ENCODE measurements at regions not wholly inside any gene's neighbourhood (a gene's known extent, or its start where the extent isn't known, plus 50 kb on each side); places are given as distances from the start of the nearest gene placed in this dataset.

DNA sequence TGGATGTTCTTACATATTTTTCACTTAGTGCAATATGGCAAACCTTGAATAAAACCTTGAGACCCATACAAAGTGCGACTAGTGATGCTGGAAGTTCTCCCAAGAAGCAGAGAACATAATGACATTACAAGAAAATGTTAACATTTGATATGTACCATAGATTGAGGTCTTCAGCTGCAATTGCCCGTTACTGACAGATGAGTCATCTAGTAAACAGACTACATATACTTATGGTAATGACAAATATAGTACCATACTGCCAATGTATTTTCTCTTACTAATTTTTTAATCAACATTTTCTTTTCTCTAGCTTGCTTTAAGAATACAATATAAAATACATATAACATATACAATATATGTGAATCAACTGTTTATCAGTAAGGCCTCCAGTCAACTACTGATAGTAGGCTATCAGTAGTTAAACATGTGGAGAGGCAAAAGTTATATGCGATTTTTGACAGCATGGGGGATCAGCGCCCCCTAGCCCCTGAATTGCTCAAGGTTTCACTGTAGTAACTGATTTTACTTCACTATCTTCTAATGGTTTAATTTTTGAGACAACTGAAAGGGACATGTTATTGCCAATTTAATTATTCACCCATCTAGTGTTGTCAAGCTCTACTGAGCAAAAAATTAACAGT is 166.7 kb upstream of the ADGRB3 start:
- TF ChIP-seq, protein P1, sequence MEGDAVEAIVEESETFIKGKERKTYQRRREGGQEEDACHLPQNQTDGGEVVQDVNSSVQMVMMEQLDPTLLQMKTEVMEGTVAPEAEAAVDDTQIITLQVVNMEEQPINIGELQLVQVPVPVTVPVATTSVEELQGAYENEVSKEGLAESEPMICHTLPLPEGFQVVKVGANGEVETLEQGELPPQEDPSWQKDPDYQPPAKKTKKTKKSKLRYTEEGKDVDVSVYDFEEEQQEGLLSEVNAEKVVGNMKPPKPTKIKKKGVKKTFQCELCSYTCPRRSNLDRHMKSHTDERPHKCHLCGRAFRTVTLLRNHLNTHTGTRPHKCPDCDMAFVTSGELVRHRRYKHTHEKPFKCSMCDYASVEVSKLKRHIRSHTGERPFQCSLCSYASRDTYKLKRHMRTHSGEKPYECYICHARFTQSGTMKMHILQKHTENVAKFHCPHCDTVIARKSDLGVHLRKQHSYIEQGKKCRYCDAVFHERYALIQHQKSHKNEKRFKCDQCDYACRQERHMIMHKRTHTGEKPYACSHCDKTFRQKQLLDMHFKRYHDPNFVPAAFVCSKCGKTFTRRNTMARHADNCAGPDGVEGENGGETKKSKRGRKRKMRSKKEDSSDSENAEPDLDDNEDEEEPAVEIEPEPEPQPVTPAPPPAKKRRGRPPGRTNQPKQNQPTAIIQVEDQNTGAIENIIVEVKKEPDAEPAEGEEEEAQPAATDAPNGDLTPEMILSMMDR (conservative IDR thresholded peaks at IDR 0.05): peak; percentile 32; the same call in 1 of the 2 replicates
- no peak for TF ChIP-seq EZH2 (IDR thresholded peaks at IDR 0.05; ENCODE audit: low read depth)

Measured in PC-9 (cell line).